BE2C (cell line): ENCODE measurements at regions not wholly inside any gene's neighbourhood (a gene's known extent, or its start where the extent isn't known, plus 50 kb on each side); places are given as distances from the start of the nearest gene placed in this dataset.

Experiments used
- DNase-seq: peaks from one replicate; pipeline ENCODE4 v3.0.0-alpha.2; 2020
- H3K27me3 ChIP-seq: fragments of 250-450 bp; sonication (Bioruptor Pico); 2 replicates; pipeline ENCODE4 v1.5.1; 2020; ENCODE audit warnings: mild to moderate bottlenecking
- H3K36me3 ChIP-seq: fragments of 250-450 bp; sonication (Bioruptor Pico); 2 replicates; pipeline ENCODE4 v1.5.1; 2020; ENCODE audit warnings: mild to moderate bottlenecking
- H3K4me1 ChIP-seq: fragments of 250-450 bp; sonication (Bioruptor Pico); 2 replicates; pipeline ENCODE4 v1.5.1; 2020
- H3K4me3 ChIP-seq: 2 replicates; pipeline ENCODE4 v1.5.1; 2011; ENCODE audit warnings: low read depth, low read length
- H3K9me3 ChIP-seq: fragments of 250-450 bp; sonication (Bioruptor Pico); 2 replicates; pipeline ENCODE4 v1.5.1; 2020
- TF ChIP-seq, protein P1 (sequence below): IDR thresholded peaks from 2 replicates; pipeline ENCODE4 v1.5.1; 2012; ENCODE audit warnings: mild to moderate bottlenecking, low read depth, low read length

DNA sequence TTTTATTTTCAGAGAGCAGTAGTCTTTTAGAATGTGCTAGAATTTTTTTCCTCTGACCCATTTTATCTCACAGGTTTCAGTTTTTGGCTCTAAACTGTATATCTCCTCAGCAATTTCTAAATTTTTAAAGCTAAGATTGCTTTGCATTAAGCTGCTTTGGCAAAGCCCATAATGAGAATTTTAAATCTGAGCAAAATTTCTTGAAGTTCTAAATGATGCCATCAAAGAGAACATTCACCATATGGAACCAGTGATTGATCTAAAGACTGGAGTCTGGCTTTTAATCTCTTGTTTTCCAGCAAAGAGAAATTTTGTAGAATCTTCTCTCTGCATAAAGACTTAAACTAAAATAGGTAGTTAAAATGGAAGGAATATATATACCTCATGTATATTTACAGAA is 313.6 kb downstream of the TBC1D32 start:
- H3K9me3 ChIP-seq: no peaks in the 10 kb centered on the region
- TF ChIP-seq, protein P1, sequence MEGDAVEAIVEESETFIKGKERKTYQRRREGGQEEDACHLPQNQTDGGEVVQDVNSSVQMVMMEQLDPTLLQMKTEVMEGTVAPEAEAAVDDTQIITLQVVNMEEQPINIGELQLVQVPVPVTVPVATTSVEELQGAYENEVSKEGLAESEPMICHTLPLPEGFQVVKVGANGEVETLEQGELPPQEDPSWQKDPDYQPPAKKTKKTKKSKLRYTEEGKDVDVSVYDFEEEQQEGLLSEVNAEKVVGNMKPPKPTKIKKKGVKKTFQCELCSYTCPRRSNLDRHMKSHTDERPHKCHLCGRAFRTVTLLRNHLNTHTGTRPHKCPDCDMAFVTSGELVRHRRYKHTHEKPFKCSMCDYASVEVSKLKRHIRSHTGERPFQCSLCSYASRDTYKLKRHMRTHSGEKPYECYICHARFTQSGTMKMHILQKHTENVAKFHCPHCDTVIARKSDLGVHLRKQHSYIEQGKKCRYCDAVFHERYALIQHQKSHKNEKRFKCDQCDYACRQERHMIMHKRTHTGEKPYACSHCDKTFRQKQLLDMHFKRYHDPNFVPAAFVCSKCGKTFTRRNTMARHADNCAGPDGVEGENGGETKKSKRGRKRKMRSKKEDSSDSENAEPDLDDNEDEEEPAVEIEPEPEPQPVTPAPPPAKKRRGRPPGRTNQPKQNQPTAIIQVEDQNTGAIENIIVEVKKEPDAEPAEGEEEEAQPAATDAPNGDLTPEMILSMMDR: no peak
- H3K27me3 ChIP-seq: peaks cover 10% of the 10 kb centered on the region
- H3K4me1 ChIP-seq: no peaks in the 10 kb centered on the region
- H3K36me3 ChIP-seq: no peaks in the 10 kb centered on the region
- no peak overlapping the region for H3K4me3 ChIP-seq
- DNase-seq: no peak

DNA sequence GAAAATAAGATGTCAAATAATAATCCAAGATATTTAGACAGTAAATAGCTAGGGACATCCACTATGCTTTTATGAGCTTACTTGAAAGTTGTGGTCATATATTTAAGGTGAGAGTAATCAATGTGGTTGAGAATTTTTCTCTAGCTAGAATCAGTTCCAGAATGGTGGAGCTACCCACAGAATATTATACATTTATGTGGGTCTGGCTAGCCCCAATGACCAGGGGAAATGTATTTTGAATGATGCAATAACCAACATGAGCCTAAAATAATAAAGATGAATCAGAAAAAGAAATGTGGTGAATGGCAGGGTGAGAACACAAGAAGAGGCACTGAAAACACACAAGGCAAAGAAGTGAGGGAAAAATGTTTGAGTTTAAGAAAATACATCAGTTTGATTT is 325.7 kb downstream of the TBC1D32 start:
- DNase-seq: no peak

DNA sequence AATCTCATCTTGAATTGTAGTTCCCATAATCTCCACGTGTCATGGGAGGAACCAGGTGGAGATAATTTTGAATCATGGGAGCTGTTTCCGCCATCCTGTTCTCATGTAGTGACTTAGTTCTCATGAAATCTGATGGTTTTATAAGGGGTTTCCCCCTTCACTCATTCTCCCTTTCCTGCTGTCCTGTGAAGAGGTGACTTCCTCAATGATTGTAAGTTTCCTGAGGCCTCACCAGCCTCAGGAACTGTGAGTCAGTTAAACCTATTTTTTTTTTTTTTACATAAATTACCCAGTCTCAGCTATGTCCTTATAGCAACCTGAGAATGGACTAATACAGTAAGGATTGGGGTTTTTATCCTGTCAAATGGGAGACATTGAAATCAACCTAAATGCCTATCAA is 328.3 kb downstream of the TBC1D32 start:
- no peaks in the 10 kb centered on the region for H3K36me3 ChIP-seq
- no peaks in the 10 kb centered on the region for H3K27me3 ChIP-seq
- DNase-seq: no peak
- H3K9me3 ChIP-seq: no peaks in the 10 kb centered on the region
- H3K4me3 ChIP-seq: no peak overlapping the region
- TF ChIP-seq, protein P1: no peak
- no peaks in the 10 kb centered on the region for H3K4me1 ChIP-seq

More for the DNA sequence above, 325.7 kb downstream of the TBC1D32 start:
- Histone ChIP-seq H3K9me3 (no peaks in the 10 kb centered on the region), H3K4me1 (no peaks in the 10 kb centered on the region), H3K4me3 (no peak overlapping the region), H3K27me3 (no peaks in the 10 kb centered on the region), H3K36me3 (no peaks in the 10 kb centered on the region)
- TF ChIP-seq, protein P1: no peak

DNA sequence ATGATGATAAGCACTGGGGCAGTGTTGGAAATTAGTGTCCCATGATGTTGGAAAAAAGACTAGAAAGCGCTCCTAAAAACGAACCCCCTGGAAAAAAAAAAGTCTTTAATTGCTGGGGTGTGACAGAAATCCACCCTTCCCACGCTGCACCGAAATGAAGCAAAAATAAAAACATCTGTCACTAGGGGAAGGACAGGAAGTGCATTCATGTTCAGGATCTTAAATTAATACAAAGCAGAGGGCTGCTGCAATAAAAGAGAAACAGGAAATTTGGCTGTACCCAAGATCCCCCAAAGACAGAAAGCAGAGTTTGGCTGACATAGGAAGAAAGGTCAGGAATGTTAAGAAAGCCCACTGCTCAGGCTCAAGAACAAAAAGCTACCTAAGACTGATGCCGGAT is 333.9 kb downstream of the TBC1D32 start:
- TF ChIP-seq, protein P1: no peak
- Histone ChIP-seq H3K4me3 (no peak overlapping the region), H3K4me1 (no peaks in the 10 kb centered on the region), H3K36me3 (no peaks in the 10 kb centered on the region), H3K27me3 (peaks cover 4% of the 10 kb centered on the region; the same call in 1 of the 2 replicates), H3K9me3 (no peaks in the 10 kb centered on the region)
- no peak for DNase-seq

DNA sequence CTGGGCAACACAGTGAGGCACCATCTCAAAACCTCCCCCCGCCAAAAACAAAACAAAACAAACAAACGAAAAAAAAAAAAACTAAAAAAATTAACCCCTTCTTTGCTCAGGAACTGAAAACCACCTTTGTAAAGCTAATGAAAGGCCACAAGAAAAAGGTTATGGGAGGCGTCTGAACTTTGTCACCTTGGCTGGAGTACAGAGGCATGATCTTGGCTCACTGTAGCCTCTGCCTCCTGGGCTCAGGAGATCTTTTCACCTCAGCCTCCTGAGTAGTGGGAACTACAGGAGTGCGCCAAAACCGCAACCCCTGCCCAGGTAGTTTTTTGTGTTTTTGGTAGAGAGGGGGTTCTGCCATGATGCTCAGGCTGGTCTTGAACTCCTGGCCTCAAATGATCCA is 337.9 kb downstream of the TBC1D32 start:
- Histone ChIP-seq H3K4me3 (no peak overlapping the region), H3K9me3 (no peaks in the 10 kb centered on the region), H3K4me1 (no peaks in the 10 kb centered on the region), H3K27me3 (peaks cover 10% of the 10 kb centered on the region; the same call in 1 of the 2 replicates), H3K36me3 (no peaks in the 10 kb centered on the region)
- DNase-seq: no peak
- TF ChIP-seq, protein P1: no peak

DNA sequence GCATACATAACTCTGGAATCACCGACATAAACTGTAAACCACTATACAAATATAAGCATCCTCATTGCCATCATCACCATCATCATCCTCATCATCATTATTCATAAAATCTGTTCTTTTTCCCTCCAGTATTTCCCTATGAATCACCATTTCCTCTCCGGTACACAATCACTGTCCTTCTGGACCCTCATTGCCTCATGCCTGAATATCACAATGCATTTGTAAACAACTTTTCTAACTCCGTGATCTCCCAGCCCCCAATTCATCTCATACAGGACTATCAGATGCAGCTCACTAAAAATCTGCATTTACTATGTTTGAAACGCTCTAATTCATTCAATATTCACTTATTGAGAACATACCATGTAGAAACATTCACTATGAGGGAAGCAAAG is 339.7 kb downstream of the TBC1D32 start:
- no peak for DNase-seq

More for the DNA sequence above, 339.7 kb downstream of the TBC1D32 start:
- H3K9me3 ChIP-seq: no peaks in the 10 kb centered on the region
- H3K4me3 ChIP-seq: no peak overlapping the region
- H3K4me1 ChIP-seq: no peaks in the 10 kb centered on the region
- H3K27me3 ChIP-seq: peaks cover 10% of the 10 kb centered on the region; the same call in 1 of the 2 replicates
- TF ChIP-seq, protein P1: no peak
- no peaks in the 10 kb centered on the region for H3K36me3 ChIP-seq
